ENCODE measurements at regions not wholly inside any gene's neighbourhood (a gene's known extent, or its start where the extent isn't known, plus 50 kb on each side); places are given as distances from the start of the nearest gene placed in this dataset.

- no peak for TF ChIP-seq CTCF (conservative IDR thresholded peaks at IDR 0.05; ENCODE audit: low read depth, low read length)
- H3K4me3 ChIP-seq (ENCODE audit: low read depth, low read length) = no peak overlapping the region
- DNase-seq (ENCODE audit: low read depth) = no peak
Observed at GRCh38 chr9:109579191-109579948, 81.3 kb upstream of the PTPN3 start.

- no peak for DNase-seq (ENCODE audit: low read depth)
- no peak overlapping the region for H3K4me3 ChIP-seq (ENCODE audit: low read depth, low read length)
- TF ChIP-seq CTCF (conservative IDR thresholded peaks at IDR 0.05; ENCODE audit: low read depth, low read length) = no peak
Observed at GRCh38 chr9:109582386-109582785, 84.3 kb upstream of the PTPN3 start.

GRCh38 chr9:109584205-109584604 lies 86.1 kb upstream of the PTPN3 start:
- no peak overlapping the region for H3K4me3 ChIP-seq (ENCODE audit: low read depth, low read length)
- DNase-seq (ENCODE audit: low read depth) = no peak
- peak; percentile 4 for TF ChIP-seq CTCF (conservative IDR thresholded peaks at IDR 0.05; ENCODE audit: low read depth, low read length)

- TF ChIP-seq CTCF (conservative IDR thresholded peaks at IDR 0.05; ENCODE audit: low read depth, low read length) = no peak
- no peak overlapping the region for H3K4me3 ChIP-seq (ENCODE audit: low read depth, low read length)
- DNase-seq (ENCODE audit: low read depth) = no peak
Observed at GRCh38 chr9:109585796-109586195, 87.7 kb upstream of the PTPN3 start.

GRCh38 chr9:109586993-109587392 lies 88.9 kb upstream of the PTPN3 start:
- H3K4me3 ChIP-seq (ENCODE audit: low read depth, low read length) = no peak overlapping the region
- TF ChIP-seq CTCF (conservative IDR thresholded peaks at IDR 0.05; ENCODE audit: low read depth, low read length) = no peak
- DNase-seq (ENCODE audit: low read depth) = no peak

- no peak for TF ChIP-seq CTCF (conservative IDR thresholded peaks at IDR 0.05; ENCODE audit: low read depth, low read length)
- DNase-seq (ENCODE audit: low read depth) = no peak
- H3K4me3 ChIP-seq (ENCODE audit: low read depth, low read length) = no peak overlapping the region
Observed at GRCh38 chr9:109588415-109588814, 90.3 kb upstream of the PTPN3 start.

GRCh38 chr9:109590966-109591365 lies 92.9 kb upstream of the PTPN3 start:
- no peak for DNase-seq (ENCODE audit: low read depth)
- TF ChIP-seq CTCF (conservative IDR thresholded peaks at IDR 0.05; ENCODE audit: low read depth, low read length) = no peak
- no peak overlapping the region for H3K4me3 ChIP-seq (ENCODE audit: low read depth, low read length)
